Body of pancreas (tissue), 4 donors: ENCODE measurements at regions not wholly inside any gene's neighbourhood (a gene's known extent, or its start where the extent isn't known, plus 50 kb on each side); places are given as distances from the start of the nearest gene placed in this dataset.
"Not testable (repeated sequence)": the region's sequence is repeated elsewhere in the genome, so short reads cannot be mapped to it uniquely, and the experiment has no call there.

Experiments used
- ATAC-seq: fragments of 150-250 bp; one replicate; pipeline ENCODE4 v1.9.1; 2016
- DNase-seq, 4 donors: peaks; one replicate each; pipeline ENCODE4 v3.0.0-alpha.2; 2019
- H3K27ac ChIP-seq, 4 donors: fragments of 200-600 bp; sonication (generic); 1 replicate in 3 of 4; 2 replicates in 1 of 4; pipeline versions ENCODE4 v1.5.1 to v1.6.1; 2016 to 2019; ENCODE audit warnings: mild to moderate bottlenecking in 1 of 4, mixed read lengths in 1 of 4, moderate library complexity in 1 of 4
- H3K27me3 ChIP-seq, 2 donors: fragments of 200-600 bp; sonication (generic); one replicate each; pipeline ENCODE4 v1.6.0; 2016; ENCODE audit warnings: mild to moderate bottlenecking in 1 of 2
- H3K36me3 ChIP-seq, 2 donors: fragments of 200-600 bp; sonication (generic); replicated peaks in 1 of 2; 2 replicates each; pipeline ENCODE4 v1.5.1; 2016; ENCODE audit warnings: low read depth in 2 of 2; ENCODE audit not compliant: insufficient read depth in 1 of 2
- H3K4me1 ChIP-seq: fragments of 200-600 bp; sonication (generic); one replicate; pipeline ENCODE4 v1.6.0; 2016
- H3K4me3 ChIP-seq, 2 donors: fragments of 200-600 bp; sonication (generic); 1 replicate in 1 of 2; 2 replicates in 1 of 2; pipeline ENCODE4 v1.5.1; 2016 to 2019
- H3K9me3 ChIP-seq, 3 donors: fragments of 200-600 bp; sonication (generic); 1 replicate in 2 of 3; 2 replicates in 1 of 3; pipeline ENCODE4 v1.5.1; 2016
- POLR2A ChIP-seq, 3 donors: fragments of 450-650 bp; IDR thresholded peaks; one replicate each; pipeline ENCODE4 v1.6.1; 2016; ENCODE audit warnings: antibody characterized with exemption in 3 of 3, mild to moderate bottlenecking in 2 of 3
- WGBS, 2 donors: methylation state at CpG; one replicate each; pipeline ENCODE4 v1.1.5; 2017; 5-methylcytosine and 5-hydroxymethylcytosine counted together
- intact Hi-C: fragments of 100-400 bp; cut with DNase I; formaldehyde crosslinking; loops from one replicate; pipeline ENCODE4 v1.15.1; 2023
- TF ChIP-seq, protein P1 (sequence below), 7 experiments: fragments of 450-650 bp in 4 of 7; fragments of 200-600 bp in 3 of 7; sonication (generic) in 3 of 7; IDR thresholded peaks; one replicate each; pipeline ENCODE4 v1.5.1; 2016 to 2019; ENCODE audit warnings: antibody characterized with exemption in 7 of 7

DNA sequence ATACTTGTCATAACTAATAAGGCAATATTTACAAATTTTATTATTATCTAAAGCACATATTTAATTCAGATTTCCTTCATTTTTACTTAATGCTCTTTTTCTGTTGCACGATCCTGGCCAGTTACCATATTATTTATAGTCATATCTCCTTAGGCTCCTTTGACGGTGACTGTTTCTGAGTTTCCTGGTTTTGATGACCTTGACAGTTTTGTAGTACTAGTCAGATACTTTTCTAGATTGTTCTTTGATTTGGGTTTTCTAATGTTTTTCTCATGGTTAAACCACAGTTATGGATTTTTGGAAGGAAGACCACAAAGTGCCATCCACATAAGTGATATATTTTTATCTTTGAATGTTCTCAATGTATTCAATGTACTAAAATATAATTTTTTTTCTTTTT is 171.0 kb upstream of the NANOGP8 start:
- Histone ChIP-seq H3K27ac (no peak overlapping the region), H3K4me3 (no peak overlapping the region), H3K36me3 (no peaks in the 10 kb centered on the region), H3K9me3 (no peaks in the 10 kb centered on the region), H3K4me1 (no peaks in the 10 kb centered on the region), H3K27me3 (no peaks in the 10 kb centered on the region)
- TF ChIP-seq, protein P1, sequence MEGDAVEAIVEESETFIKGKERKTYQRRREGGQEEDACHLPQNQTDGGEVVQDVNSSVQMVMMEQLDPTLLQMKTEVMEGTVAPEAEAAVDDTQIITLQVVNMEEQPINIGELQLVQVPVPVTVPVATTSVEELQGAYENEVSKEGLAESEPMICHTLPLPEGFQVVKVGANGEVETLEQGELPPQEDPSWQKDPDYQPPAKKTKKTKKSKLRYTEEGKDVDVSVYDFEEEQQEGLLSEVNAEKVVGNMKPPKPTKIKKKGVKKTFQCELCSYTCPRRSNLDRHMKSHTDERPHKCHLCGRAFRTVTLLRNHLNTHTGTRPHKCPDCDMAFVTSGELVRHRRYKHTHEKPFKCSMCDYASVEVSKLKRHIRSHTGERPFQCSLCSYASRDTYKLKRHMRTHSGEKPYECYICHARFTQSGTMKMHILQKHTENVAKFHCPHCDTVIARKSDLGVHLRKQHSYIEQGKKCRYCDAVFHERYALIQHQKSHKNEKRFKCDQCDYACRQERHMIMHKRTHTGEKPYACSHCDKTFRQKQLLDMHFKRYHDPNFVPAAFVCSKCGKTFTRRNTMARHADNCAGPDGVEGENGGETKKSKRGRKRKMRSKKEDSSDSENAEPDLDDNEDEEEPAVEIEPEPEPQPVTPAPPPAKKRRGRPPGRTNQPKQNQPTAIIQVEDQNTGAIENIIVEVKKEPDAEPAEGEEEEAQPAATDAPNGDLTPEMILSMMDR (IDR thresholded peaks at IDR 0.05) = no peak
- TF ChIP-seq POLR2A (IDR thresholded peaks at IDR 0.05) = no peak
- WGBS, 2 donors = 32 to 39% methylated on average over 2 of the region's 2 CpGs
- DNase-seq = no peak
- no peak for ATAC-seq
- intact Hi-C loops = no loop called here

DNA sequence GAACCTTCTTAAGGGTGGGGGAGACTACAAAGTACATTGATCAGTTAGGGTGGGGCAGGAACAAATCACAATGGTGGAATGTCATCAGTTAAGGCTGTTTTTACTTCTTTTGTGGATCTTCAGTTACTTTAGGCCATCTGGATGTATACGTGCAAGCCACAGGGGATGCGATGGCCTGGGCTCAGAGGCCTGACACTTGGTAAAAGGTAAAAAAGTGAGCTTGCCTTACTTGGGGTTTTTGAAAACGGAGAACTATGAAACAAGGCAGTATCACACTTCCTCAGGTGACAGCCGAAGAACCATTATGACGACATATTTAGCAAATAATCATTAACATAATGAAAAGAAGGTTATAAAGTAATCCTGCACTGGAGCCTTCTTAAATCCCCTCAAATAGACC is 169.8 kb upstream of the NANOGP8 start:
- H3K4me3 ChIP-seq, H3K27me3 ChIP-seq, intact Hi-C loops, H3K27ac ChIP-seq, H3K4me1 ChIP-seq, H3K9me3 ChIP-seq, DNase-seq, H3K36me3 ChIP-seq, ATAC-seq: not testable (repeated sequence)
- WGBS, 2 donors = 92 to 93% methylated on average over 5 of the region's 5 CpGs

DNA sequence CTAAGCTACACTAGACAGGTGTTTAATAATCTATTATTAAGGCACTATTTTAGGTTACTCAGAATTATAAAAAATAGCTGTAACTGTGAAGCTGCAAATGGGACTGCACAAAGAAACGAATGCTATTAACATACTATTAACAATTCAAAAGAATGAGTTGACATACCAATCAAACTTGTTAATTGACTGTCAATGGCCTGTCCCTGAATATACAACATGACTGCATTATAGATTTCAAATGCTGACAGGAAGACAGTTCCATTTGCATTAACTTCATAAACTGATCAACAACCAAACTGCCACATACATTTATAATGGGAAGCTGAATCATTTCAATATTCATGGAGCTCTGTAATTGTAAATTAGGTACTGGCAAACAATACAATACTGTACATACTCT is 169.0 kb upstream of the NANOGP8 start:
- H3K36me3 ChIP-seq = no peaks in the 10 kb centered on the region
- TF ChIP-seq POLR2A (IDR thresholded peaks at IDR 0.05) = no peak
- TF ChIP-seq, protein P1 (IDR thresholded peaks at IDR 0.05) = no peak
- no peaks in the 10 kb centered on the region for H3K27me3 ChIP-seq
- 65 to 67% methylated on average over 1 of the region's 1 CpG for WGBS, 2 donors
- H3K27ac ChIP-seq = no peak overlapping the region
- H3K4me3 ChIP-seq = no peak overlapping the region
- no peaks in the 10 kb centered on the region for H3K4me1 ChIP-seq
- intact Hi-C loops = no loop called here
- ATAC-seq (no peak), DNase-seq (no peak)
- H3K9me3 ChIP-seq = no peaks in the 10 kb centered on the region

DNA sequence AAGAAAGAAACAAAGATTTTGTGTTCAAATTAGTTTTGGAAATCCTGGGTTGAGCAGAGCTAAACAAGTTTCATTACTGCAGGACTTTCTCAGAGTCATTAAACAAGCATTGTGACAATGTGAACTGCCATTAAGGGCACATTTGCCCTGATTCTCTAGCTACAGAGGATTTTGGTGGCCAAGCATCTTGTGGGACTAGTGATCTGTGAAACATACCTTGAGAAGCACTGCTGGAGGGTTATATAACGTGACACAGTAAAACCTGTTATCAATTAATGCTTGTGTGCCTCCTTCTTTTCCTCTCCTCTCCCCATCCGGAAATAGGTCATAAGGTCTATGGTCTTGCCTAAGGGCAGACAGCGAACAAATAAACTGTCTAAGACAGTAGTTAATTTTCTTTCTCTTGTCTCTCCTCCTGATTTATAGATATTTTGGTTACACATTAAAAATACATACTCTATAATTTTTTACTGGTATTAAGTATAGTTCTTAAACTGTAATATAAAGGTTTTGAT is 167.3 kb upstream of the NANOGP8 start:
- Histone ChIP-seq H3K4me3 (no peak overlapping the region), H3K9me3 (no peaks in the 10 kb centered on the region), H3K4me1 (no peaks in the 10 kb centered on the region), H3K36me3 (no peaks in the 10 kb centered on the region), H3K27ac (no peak overlapping the region), H3K27me3 (no peaks in the 10 kb centered on the region)
- WGBS, 2 donors = 85 to 89% methylated on average over 3 of the region's 3 CpGs
- TF ChIP-seq, protein P1 (IDR thresholded peaks at IDR 0.05) = no peak
- no peak for TF ChIP-seq POLR2A (IDR thresholded peaks at IDR 0.05)
- no peak for ATAC-seq
- intact Hi-C loops = no loop called here
- no peak for DNase-seq

DNA sequence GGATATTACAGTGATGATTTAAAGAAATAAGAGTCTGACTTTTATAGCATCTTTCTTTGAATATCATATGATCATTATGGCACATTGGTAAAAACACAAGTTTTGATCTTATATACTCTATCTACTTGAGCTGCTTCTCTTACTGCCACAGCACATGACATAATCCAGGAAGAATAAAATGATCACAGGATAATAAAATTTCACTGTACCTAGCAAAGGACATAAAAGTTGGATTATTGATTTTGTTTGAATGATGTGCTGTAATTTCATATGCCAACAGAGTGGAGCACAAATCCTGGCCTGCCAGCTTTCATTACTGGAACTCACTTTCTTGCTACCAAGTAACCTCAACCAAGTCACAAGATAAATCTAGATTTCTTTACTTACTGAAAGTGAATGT is 162.1 kb upstream of the NANOGP8 start:
- ATAC-seq (no peak), DNase-seq (no peak)
- Histone ChIP-seq H3K9me3 (no peaks in the 10 kb centered on the region), H3K4me3 (no peak overlapping the region), H3K27me3 (no peaks in the 10 kb centered on the region), H3K4me1 (no peaks in the 10 kb centered on the region), H3K27ac (no peak overlapping the region), H3K36me3 (no peaks in the 10 kb centered on the region)
- intact Hi-C loops = no loop called here
- TF ChIP-seq POLR2A (IDR thresholded peaks at IDR 0.05) = no peak
- TF ChIP-seq, protein P1 (IDR thresholded peaks at IDR 0.05) = no peak
